Gastroesophageal sphincter (tissue), 4 donors: ENCODE measurements at regions not wholly inside any gene's neighbourhood (a gene's known extent, or its start where the extent isn't known, plus 50 kb on each side); places are given as distances from the start of the nearest gene placed in this dataset.
A peak's percentile ranks its signal among the peaks of the same experiment; 100 is the strongest.

ENCODE experiments used
- ATAC-seq: fragments of 150-250 bp; one replicate; pipeline ENCODE4 v1.9.1; 2016; ENCODE audit warnings: mild to moderate bottlenecking, moderate library complexity
- H3K27ac ChIP-seq, 4 donors: fragments of 200-600 bp; sonication (generic) in 3 of 4; 1 replicate in 3 of 4; 2 replicates in 1 of 4; pipeline ENCODE4 v1.5.1; 2016 to 2019
- H3K27me3 ChIP-seq: fragments of 200-600 bp; sonication (generic); one replicate; pipeline ENCODE4 v1.5.1; 2019
- H3K36me3 ChIP-seq, 2 donors: fragments of 200-600 bp; sonication (generic); one replicate each; pipeline ENCODE4 v1.5.1; 2019; ENCODE audit warnings: control low read depth in 1 of 2
- H3K4me1 ChIP-seq, 3 donors: fragments of 200-600 bp; sonication (generic); 1 replicate in 2 of 3; 2 replicates in 1 of 3; pipeline ENCODE4 v1.5.1; 2016 to 2019; ENCODE audit warnings: control low read depth in 2 of 3
- H3K4me3 ChIP-seq, 2 donors: fragments of 200-600 bp; sonication (generic); one replicate each; pipeline ENCODE4 v1.5.1; 2019; ENCODE audit warnings: mild to moderate bottlenecking in 1 of 2, moderate library complexity in 1 of 2
- H3K9me3 ChIP-seq, 3 donors: fragments of 200-600 bp; sonication (generic); one replicate each; pipeline ENCODE4 v1.5.1; 2017 to 2019; ENCODE audit warnings: control low read depth in 2 of 3
- EP300 ChIP-seq: sonication (generic); formaldehyde crosslinking; IDR thresholded peaks from one replicate; pipeline ENCODE4 v1.6.1; 2017; ENCODE audit warnings: antibody characterized with exemption, mild to moderate bottlenecking
- POLR2A ChIP-seq, 2 donors: fragments of 450-650 bp; IDR thresholded peaks; one replicate each; pipeline ENCODE4 v1.6.1; 2017; ENCODE audit warnings: antibody characterized with exemption in 2 of 2, mild to moderate bottlenecking in 2 of 2, moderate library complexity in 1 of 2
- POLR2AphosphoS5 ChIP-seq: sonication (generic); formaldehyde crosslinking; IDR thresholded peaks from one replicate; pipeline ENCODE4 v1.6.1; 2017; ENCODE audit warnings: antibody characterized with exemption
- WGBS, 2 donors: methylation state at CpG; one replicate each; pipeline ENCODE4 v1.1.5; 2018; ENCODE audit warnings: low coverage in 1 of 2; 5-methylcytosine and 5-hydroxymethylcytosine counted together
- TF ChIP-seq, protein P1 (sequence below), 4 experiments: fragments of 200-600 bp in 2 of 4; fragments of 450-650 bp in 2 of 4; sonication (generic) in 1 of 4; IDR thresholded peaks; one replicate each; pipeline ENCODE4 v1.5.1; 2017 to 2019; ENCODE audit warnings: antibody characterized with exemption in 4 of 4, mild to moderate bottlenecking in 2 of 4, moderate library complexity in 2 of 4

DNA sequence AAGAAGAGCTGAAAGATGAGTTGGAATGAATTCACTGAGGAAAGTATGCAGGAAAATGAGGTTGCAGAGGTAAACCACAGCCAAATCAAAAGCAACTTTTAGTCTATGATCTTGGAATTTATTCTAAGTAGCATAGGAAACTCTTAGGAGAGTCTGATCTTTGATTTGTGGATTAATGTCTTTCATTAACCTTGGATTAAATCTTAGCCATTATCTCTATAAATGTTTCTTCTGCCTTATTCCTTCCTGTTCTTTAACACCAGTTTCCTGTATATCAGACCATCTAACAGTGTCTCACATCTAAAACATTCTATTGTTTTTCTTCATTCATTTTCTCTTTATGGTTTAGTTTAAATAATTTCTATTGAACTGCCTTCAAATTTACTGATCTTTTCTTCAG, 187.2 kb upstream of the ANKRD55 start:
- Histone ChIP-seq H3K4me3 (no peak overlapping the region), H3K9me3 (peaks cover 0 to 19% (median 0%) of the 10 kb centered on the region in 3 donors), H3K4me1 (peaks cover 0 to 12% (median 0%) of the 10 kb centered on the region in 3 donors), H3K36me3 (no peaks in the 10 kb centered on the region), H3K27ac (no peak overlapping the region), H3K27me3 (no peaks in the 10 kb centered on the region)
- ATAC-seq: no peak
- TF ChIP-seq, protein P1, sequence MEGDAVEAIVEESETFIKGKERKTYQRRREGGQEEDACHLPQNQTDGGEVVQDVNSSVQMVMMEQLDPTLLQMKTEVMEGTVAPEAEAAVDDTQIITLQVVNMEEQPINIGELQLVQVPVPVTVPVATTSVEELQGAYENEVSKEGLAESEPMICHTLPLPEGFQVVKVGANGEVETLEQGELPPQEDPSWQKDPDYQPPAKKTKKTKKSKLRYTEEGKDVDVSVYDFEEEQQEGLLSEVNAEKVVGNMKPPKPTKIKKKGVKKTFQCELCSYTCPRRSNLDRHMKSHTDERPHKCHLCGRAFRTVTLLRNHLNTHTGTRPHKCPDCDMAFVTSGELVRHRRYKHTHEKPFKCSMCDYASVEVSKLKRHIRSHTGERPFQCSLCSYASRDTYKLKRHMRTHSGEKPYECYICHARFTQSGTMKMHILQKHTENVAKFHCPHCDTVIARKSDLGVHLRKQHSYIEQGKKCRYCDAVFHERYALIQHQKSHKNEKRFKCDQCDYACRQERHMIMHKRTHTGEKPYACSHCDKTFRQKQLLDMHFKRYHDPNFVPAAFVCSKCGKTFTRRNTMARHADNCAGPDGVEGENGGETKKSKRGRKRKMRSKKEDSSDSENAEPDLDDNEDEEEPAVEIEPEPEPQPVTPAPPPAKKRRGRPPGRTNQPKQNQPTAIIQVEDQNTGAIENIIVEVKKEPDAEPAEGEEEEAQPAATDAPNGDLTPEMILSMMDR (IDR thresholded peaks at IDR 0.05): no peak

DNA sequence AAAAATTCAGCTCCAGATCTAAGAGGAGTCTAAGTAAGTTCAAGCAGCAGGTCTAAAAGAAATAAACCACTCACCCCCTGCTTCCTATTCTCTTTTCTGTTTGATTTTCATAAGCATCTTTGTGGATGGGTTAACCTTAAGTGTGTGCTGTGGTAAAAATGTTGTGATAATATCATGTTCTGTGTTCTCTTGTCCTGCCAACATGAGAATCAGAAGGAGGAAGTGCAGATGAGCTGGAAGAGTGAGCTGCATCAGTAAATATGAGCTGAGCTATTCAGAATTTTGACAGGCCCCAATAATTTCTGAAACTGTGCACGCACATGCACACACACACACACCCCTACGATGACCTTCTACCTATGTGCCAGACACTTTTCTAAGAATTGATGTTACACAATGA, 186.5 kb upstream of the ANKRD55 start:
- TF ChIP-seq POLR2A (IDR thresholded peaks at IDR 0.05) (no peak), POLR2AphosphoS5 (no peak), EP300 (no peak)
- TF ChIP-seq, protein P1 (IDR thresholded peaks at IDR 0.05): no peak
- 96% methylated on average over 2 of the region's 2 CpGs; no CpG with 5 or more reads in 1 of the 2 donors for WGBS, 2 donors
- Histone ChIP-seq H3K27ac (no peak overlapping the region), H3K36me3 (no peaks in the 10 kb centered on the region), H3K9me3 (peaks cover 0 to 19% (median 0%) of the 10 kb centered on the region in 3 donors), H3K4me3 (no peak overlapping the region), H3K27me3 (no peaks in the 10 kb centered on the region), H3K4me1 (peaks cover 0 to 12% (median 0%) of the 10 kb centered on the region in 3 donors)
- no peak for ATAC-seq

DNA sequence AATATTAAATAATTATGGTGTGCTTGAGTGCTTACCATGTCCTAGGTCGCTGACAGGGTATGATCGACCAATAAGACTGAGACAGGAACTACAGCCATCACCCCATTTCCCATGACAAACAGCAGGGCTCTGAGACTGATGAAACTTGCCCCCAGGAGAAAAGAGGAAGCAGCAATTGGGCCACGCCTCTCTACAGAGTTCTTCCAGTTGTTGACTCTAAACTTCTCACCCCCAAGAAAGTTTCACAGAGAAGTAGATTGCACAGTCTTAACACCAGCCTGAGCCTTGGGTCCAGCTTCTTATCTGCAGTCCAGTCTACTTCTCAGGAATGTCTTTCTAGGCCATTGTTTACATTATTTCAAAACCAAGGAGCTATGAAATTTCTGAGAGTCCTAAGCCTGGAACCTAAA, 182.2 kb upstream of the ANKRD55 start:
- ATAC-seq: peak; percentile 78
- WGBS, 2 donors: 68% methylated on average over 3 of the region's 3 CpGs; no CpG with 5 or more reads in 1 of the 2 donors
- no peaks in the 10 kb centered on the region for H3K36me3 ChIP-seq
- H3K27ac ChIP-seq: peak overlapping the region in 2 of 4 donors; percentile 17 to 45
- H3K4me3 ChIP-seq: no peak overlapping the region
- H3K27me3 ChIP-seq: no peaks in the 10 kb centered on the region
- no peaks in the 10 kb centered on the region for H3K4me1 ChIP-seq
- peaks cover 0 to 8% (median 0%) of the 10 kb centered on the region in 3 donors for H3K9me3 ChIP-seq
- TF ChIP-seq, protein P1 (IDR thresholded peaks at IDR 0.05): no peak
- no peak for TF ChIP-seq POLR2A (IDR thresholded peaks at IDR 0.05)
- TF ChIP-seq EP300: no peak

DNA sequence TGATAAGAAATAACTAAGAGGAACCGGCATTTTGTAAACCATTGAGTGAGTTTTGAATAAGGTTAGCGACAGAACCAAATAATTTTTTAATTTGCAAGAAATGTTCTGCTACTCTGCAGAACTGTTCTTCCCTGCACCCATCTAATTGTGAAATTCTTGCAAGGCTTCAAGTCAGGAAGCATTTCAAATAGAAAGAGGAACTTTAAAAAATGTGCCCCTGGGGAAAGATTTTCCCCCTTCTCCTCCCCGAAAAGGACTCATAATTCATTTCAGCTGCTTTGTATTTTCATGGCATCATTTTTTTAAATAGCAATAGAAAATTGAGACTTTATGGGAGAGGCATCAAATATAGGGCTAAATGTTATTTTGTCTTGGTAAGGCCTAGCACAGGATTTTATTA, 180.9 kb upstream of the ANKRD55 start:
- Histone ChIP-seq H3K9me3 (no peaks in the 10 kb centered on the region), H3K36me3 (no peaks in the 10 kb centered on the region), H3K27ac (peak overlapping the region in 1 of 4 donors; percentile 45), H3K4me3 (no peak overlapping the region), H3K4me1 (no peaks in the 10 kb centered on the region), H3K27me3 (no peaks in the 10 kb centered on the region)
- ATAC-seq: no peak
- 63 to 66% methylated on average over 3 of the region's 3 CpGs for WGBS, 2 donors
- TF ChIP-seq POLR2A (IDR thresholded peaks at IDR 0.05) (no peak), EP300 (no peak), POLR2AphosphoS5 (no peak)
- TF ChIP-seq, protein P1 (IDR thresholded peaks at IDR 0.05): no peak

DNA sequence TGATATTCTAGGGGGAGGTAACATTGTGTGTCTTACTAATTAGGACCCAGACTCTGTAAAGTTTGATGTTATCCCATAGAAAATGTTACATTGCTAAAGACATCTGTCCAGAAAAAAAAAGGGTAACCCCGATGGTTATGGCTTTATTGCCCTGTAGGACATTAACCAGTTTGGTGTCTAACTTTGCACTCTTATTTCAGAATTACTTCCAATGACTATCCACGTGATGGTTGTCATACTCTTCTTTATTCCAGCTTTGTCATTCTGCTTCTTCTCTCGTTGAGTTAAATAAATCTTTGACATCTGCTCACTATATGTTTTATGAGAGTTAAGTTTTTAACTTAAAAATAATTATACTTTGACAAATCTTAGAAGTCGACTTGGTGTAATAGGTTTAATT, 180.4 kb upstream of the ANKRD55 start:
- 62 to 72% methylated on average over 4 of the region's 4 CpGs for WGBS, 2 donors
- H3K27me3 ChIP-seq: no peaks in the 10 kb centered on the region
- H3K9me3 ChIP-seq: no peaks in the 10 kb centered on the region
- no peak overlapping the region for H3K27ac ChIP-seq
- ATAC-seq: no peak
- no peak overlapping the region for H3K4me3 ChIP-seq
- no peak for TF ChIP-seq EP300
- no peak for TF ChIP-seq POLR2A (IDR thresholded peaks at IDR 0.05)
- TF ChIP-seq POLR2AphosphoS5: no peak
- H3K4me1 ChIP-seq: no peaks in the 10 kb centered on the region
- no peaks in the 10 kb centered on the region for H3K36me3 ChIP-seq
